ENCODE measurements at regions not wholly inside any gene's neighbourhood (a gene's known extent, or its start where the extent isn't known, plus 50 kb on each side); places are given as distances from the start of the nearest gene placed in this dataset.

- Histone ChIP-seq H3K27me3 (no peaks in the 10 kb centered on the region), H3K36me3 (no peaks in the 10 kb centered on the region), H3K4me3 (no peak overlapping the region), H3K4me1 (no peaks in the 10 kb centered on the region), H3K9me3 (no peaks in the 10 kb centered on the region), H3K27ac (no peak overlapping the region)
- ATAC-seq (peak; percentile 24), DNase-seq (no peak)
- intact Hi-C loops (cut with DNase I): no loop called here
- TF ChIP-seq CTCF (IDR thresholded peaks at IDR 0.05): no peak
These were observed 511.4 kb downstream of the PCNX1 start for GRCh38 chr14:71418532-71419245.

GRCh38 chr14:71423481-71423880 is 508.7 kb upstream of the RGS6 start:
- peaks cover 9% of the 10 kb centered on the region for H3K9me3 ChIP-seq
- DNase-seq (no peak), ATAC-seq (no peak)
- H3K36me3 ChIP-seq: no peaks in the 10 kb centered on the region
- H3K4me1 ChIP-seq: no peaks in the 10 kb centered on the region
- TF ChIP-seq CTCF (IDR thresholded peaks at IDR 0.05): no peak
- H3K27me3 ChIP-seq: no peaks in the 10 kb centered on the region
- H3K27ac ChIP-seq: no peak overlapping the region
- intact Hi-C loops (cut with DNase I): no loop called here
- no peak overlapping the region for H3K4me3 ChIP-seq

- no peak overlapping the region for H3K4me3 ChIP-seq
These were observed 507.3 kb upstream of the RGS6 start for GRCh38 chr14:71424941-71425340.

GRCh38 chr14:71426001-71426400 is 506.2 kb upstream of the RGS6 start:
- no peaks in the 10 kb centered on the region for H3K4me1 ChIP-seq
- no peaks in the 10 kb centered on the region for H3K36me3 ChIP-seq
- intact Hi-C loops (cut with DNase I): no loop called here
- H3K27me3 ChIP-seq: no peaks in the 10 kb centered on the region
- no peak for TF ChIP-seq CTCF (IDR thresholded peaks at IDR 0.05)
- no peak overlapping the region for H3K4me3 ChIP-seq
- ATAC-seq (no peak), DNase-seq (no peak)
- peaks cover 9% of the 10 kb centered on the region for H3K9me3 ChIP-seq
- no peak overlapping the region for H3K27ac ChIP-seq

More at GRCh38 chr14:71424941-71425340, 507.3 kb upstream of the RGS6 start:
- TF ChIP-seq CTCF (IDR thresholded peaks at IDR 0.05): no peak
- H3K27me3 ChIP-seq: no peaks in the 10 kb centered on the region
- ATAC-seq (no peak), DNase-seq (no peak)
- peaks cover 9% of the 10 kb centered on the region for H3K9me3 ChIP-seq
- no peaks in the 10 kb centered on the region for H3K4me1 ChIP-seq
- H3K36me3 ChIP-seq: no peaks in the 10 kb centered on the region
- intact Hi-C loops (cut with DNase I): no loop called here
- H3K27ac ChIP-seq: no peak overlapping the region

GRCh38 chr14:71429902-71430301 is 502.3 kb upstream of the RGS6 start:
- H3K4me3 ChIP-seq: no peak overlapping the region
- intact Hi-C loops (cut with DNase I): no loop called here
- no peak for TF ChIP-seq CTCF (IDR thresholded peaks at IDR 0.05)
- no peaks in the 10 kb centered on the region for H3K36me3 ChIP-seq
- no peak for ATAC-seq
- no peak overlapping the region for H3K27ac ChIP-seq
- H3K9me3 ChIP-seq: peaks cover 9% of the 10 kb centered on the region
- no peak for DNase-seq
- H3K4me1 ChIP-seq: no peaks in the 10 kb centered on the region
- H3K27me3 ChIP-seq: no peaks in the 10 kb centered on the region

- H3K36me3 ChIP-seq: no peaks in the 10 kb centered on the region
- intact Hi-C loops (cut with DNase I): no loop called here
- no peak overlapping the region for H3K4me3 ChIP-seq
- ATAC-seq (no peak), DNase-seq (no peak)
- H3K9me3 ChIP-seq: peaks cover 9% of the 10 kb centered on the region
- H3K4me1 ChIP-seq: no peaks in the 10 kb centered on the region
- H3K27me3 ChIP-seq: no peaks in the 10 kb centered on the region
- TF ChIP-seq CTCF (IDR thresholded peaks at IDR 0.05): no peak
- no peak overlapping the region for H3K27ac ChIP-seq
These were observed 501.9 kb upstream of the RGS6 start for GRCh38 chr14:71430321-71430677.

Data from upper lobe of right lung (tissue), 1 donor.